WTC11 (cell line): ENCODE measurements at regions not wholly inside any gene's neighbourhood (a gene's known extent, or its start where the extent isn't known, plus 50 kb on each side); places are given as distances from the start of the nearest gene placed in this dataset.

Source experiments
- CTCF ChIP-seq: fragments of 200-600 bp; IDR thresholded peaks from 2 replicates; pipeline ENCODE4 v1.8.0; 2022; ENCODE audit warnings: antibody characterized with exemption
- ELF4 ChIP-seq: sonication (generic); formaldehyde crosslinking; IDR thresholded peaks from 2 replicates; pipeline ENCODE4 v1.8.1; 2022; ENCODE audit warnings: low read depth, mild to moderate bottlenecking, moderate library complexity, missing genetic modification reagents
- EMX1 ChIP-seq: fragments of 250-450 bp; sonication (Bioruptor Pico); IDR thresholded peaks from 2 replicates; pipeline ENCODE4 v1.8.0; 2021; ENCODE audit warnings: mild to moderate bottlenecking
- FOXP1 ChIP-seq: sonication (generic); formaldehyde crosslinking; IDR thresholded peaks from 2 replicates; pipeline ENCODE4 v1.8.0; 2022; ENCODE audit warnings: missing genetic modification reagents, mild to moderate bottlenecking, moderate library complexity, borderline replicate concordance
- IRF2 ChIP-seq: sonication (generic); formaldehyde crosslinking; IDR thresholded peaks from 2 replicates; pipeline ENCODE4 v1.8.0; 2022; ENCODE audit warnings: low read depth, missing genetic modification reagents, borderline replicate concordance
- NR2C2 ChIP-seq: sonication (generic); formaldehyde crosslinking; IDR thresholded peaks from 2 replicates; pipeline ENCODE4 v1.8.0; 2022; ENCODE audit warnings: mild to moderate bottlenecking, missing genetic modification reagents
- SMAD3 ChIP-seq: sonication (generic); formaldehyde crosslinking; IDR thresholded peaks from 2 replicates; pipeline ENCODE4 v1.8.0; 2022; ENCODE audit warnings: missing genetic modification reagents, mild to moderate bottlenecking, borderline replicate concordance
- TEAD4 ChIP-seq: sonication (generic); formaldehyde crosslinking; IDR thresholded peaks from 2 replicates; pipeline ENCODE4 v1.8.0; 2022; ENCODE audit warnings: mild to moderate bottlenecking, missing genetic modification reagents
- ZNF512 ChIP-seq: sonication (generic); formaldehyde crosslinking; IDR thresholded peaks from 2 replicates; pipeline ENCODE4 v1.8.1; 2022; ENCODE audit warnings: missing genetic modification reagents, borderline replicate concordance

DNA sequence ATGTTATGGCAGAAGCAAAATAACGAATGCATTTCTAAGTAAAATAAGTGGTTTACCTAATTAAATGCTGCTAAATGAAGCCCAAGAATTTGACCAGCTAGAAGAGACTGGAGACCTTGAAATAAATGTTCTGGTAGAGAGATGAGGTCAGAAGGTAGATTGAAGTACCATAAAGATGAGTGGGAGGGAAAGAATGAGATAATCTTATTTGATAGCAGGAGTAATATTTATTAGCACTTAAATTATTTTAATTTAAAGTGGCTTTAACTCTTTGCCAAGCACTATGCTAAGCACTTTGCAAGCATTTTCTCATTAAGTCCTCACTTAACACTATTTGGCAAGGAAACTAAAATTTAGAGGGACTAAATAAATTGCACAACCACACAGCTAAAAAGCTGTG is 314.9 kb upstream of the CCDC54 start:
- TF ChIP-seq TEAD4 (CRISPR knock-in tag) (no peak), CTCF (no peak), IRF2 (CRISPR knock-in tag) (no peak), FOXP1 (CRISPR knock-in tag) (no peak), ZNF512 (no peak), SMAD3 (CRISPR knock-in tag) (no peak), NR2C2 (CRISPR knock-in tag) (no peak), ELF4 (CRISPR knock-in tag) (no peak), EMX1 (CRISPR knock-in tag) (no peak)
